ENCODE measurements at regions not wholly inside any gene's neighbourhood (a gene's known extent, or its start where the extent isn't known, plus 50 kb on each side); places are given as distances from the start of the nearest gene placed in this dataset.
"Not testable (repeated sequence)": the region's sequence is repeated elsewhere in the genome, so short reads cannot be mapped to it uniquely, and the experiment has no call there.

DNA sequence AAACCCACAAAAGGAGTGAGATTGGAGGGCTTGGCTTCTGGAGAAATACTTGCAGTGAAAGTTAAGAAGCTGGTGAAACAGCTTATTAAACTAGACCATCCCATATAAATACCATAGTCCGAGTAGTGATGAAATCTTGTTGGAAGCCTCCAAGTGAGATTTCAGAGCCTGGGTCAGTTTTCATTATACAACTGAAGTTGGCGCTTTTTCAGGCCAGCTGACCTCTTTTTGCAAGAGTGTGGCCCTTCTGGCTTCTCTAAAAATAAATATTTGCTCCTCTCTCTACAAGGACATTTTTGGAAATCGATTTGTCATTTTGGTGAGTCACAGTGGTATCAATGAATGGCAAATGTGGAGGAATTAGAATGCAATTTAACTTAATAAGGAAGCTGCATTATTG lies 51.2 kb upstream of the THRB start:
- no peak for DNase-seq (ENCODE audit: low read depth in 3 of 3)

GRCh38 chr3:24548278-24548677 lies 53.6 kb upstream of the THRB start:
- DNase-seq (ENCODE audit: low read depth in 3 of 3) = no peak

- no peak for DNase-seq (ENCODE audit: low read depth in 3 of 3)
Observed at GRCh38 chr3:24550588-24550987, 55.9 kb upstream of the THRB start.

GRCh38 chr3:24551626-24552025 lies 57.0 kb upstream of the THRB start:
- no peak for DNase-seq (ENCODE audit: low read depth in 3 of 3)

- DNase-seq (ENCODE audit: low read depth in 3 of 3) = no peak
Observed at GRCh38 chr3:24562895-24563294, 68.2 kb upstream of the THRB start.

GRCh38 chr3:24565053-24565452 lies 70.4 kb upstream of the THRB start:
- DNase-seq (ENCODE audit: low read depth in 3 of 3) = no peak

- DNase-seq (ENCODE audit: low read depth in 3 of 3) = no peak
Observed at GRCh38 chr3:24565656-24566055, 71.0 kb upstream of the THRB start.

DNA sequence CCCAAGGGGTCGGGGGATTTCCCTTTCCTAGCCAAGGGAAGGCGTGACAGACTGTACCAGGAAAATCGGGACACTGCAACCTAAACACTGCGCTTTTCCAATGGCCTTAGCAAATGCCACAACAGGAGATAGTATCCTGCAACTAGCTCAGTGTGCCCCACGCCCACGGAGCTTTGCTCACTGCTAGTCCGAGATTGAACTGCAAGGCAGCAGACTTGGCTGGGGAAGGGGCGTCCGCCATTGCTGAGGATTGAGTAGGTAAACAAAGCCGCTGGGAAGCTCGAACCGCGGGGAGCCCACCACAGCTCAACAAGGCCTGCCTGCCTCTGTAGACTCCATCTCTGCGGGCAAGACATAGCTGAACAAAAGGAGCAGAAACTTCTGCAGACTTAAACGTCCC lies 72.3 kb upstream of the THRB start:
- no peak for DNase-seq (ENCODE audit: low read depth in 3 of 3)

GRCh38 chr3:24572409-24572808 lies 77.8 kb upstream of the THRB start:
- not testable (repeated sequence) for DNase-seq (ENCODE audit: low read depth in 3 of 3)

DNA sequence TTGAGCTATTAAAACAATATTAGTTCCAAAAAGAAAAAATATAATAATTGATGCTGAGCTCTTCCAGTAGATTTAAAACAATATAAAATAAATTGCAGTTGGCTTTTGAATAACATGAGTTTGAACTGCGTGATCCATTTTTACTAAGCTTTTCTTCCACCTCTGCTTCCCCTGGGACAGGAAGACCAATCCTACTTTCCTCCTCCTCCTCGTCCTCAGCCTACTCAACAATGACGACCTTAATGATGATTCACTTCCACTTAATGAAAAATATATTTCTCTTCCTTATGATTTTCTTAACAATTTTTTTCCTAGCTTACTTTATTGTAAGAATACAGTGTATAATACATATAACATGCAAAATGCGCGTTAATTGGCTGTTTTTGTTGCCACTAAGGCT lies 78.9 kb upstream of the THRB start:
- DNase-seq (ENCODE audit: low read depth in 3 of 3) = no peak

GRCh38 chr3:24578324-24578723 lies 83.7 kb upstream of the THRB start:
- no peak for DNase-seq (ENCODE audit: low read depth in 3 of 3)

DNA sequence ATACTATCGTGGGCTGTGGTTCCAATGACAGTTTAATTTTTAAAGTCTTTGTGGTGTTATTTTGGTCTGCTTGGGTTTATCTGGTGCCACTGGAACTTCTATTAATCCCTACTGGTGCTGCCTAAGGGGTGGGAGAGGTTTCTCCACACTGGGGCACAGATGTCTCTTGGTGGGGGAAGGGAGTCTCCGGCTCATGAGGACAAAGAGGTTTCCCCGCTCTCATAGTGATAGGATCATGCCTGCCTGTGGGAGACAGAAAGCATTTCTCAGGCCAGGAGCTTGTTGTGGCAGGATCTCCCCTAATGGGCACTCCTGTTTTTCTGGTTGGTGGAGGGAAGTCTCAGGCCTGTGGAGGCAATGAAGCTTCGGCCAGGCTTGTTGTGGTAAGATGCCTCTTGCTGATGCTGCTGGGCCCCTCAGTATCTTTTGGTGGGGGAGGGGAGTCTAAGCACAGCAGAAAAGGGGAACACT lies 84.3 kb upstream of the THRB start:
- DNase-seq (ENCODE audit: low read depth in 3 of 3) = no peak

GRCh38 chr3:24582431-24583403 lies 88.1 kb upstream of the THRB start:
- no peak for DNase-seq (ENCODE audit: low read depth in 3 of 3)

GRCh38 chr3:24586920-24587319 lies 92.3 kb upstream of the THRB start:
- no peak for DNase-seq (ENCODE audit: low read depth in 3 of 3)

GRCh38 chr3:24588629-24589512 lies 94.2 kb upstream of the THRB start:
- DNase-seq (ENCODE audit: low read depth in 3 of 3) = no peak

DNA sequence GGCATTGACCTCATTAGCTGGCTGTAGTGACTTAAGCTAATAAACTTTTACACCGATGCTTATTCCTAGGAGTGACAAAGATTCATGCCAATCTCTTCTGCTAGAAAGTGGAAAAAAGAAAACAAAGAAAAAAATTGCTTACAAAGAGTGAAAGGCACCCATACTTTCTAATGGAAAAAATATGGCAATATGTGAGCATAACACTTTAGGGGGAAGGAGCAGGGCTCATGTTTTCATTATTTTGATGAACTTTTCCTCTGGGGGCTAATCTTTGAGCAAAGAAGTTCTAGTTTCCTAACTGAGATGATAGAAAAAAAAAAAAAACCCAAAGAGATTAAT lies 94.8 kb upstream of the THRB start:
- DNase-seq (ENCODE audit: low read depth in 3 of 3) = no peak

- no peak for DNase-seq (ENCODE audit: low read depth in 3 of 3)
Observed at GRCh38 chr3:24589931-24590880, 95.6 kb upstream of the THRB start.

- DNase-seq (ENCODE audit: low read depth in 3 of 3) = no peak
Observed at GRCh38 chr3:24591191-24591590, 96.5 kb upstream of the THRB start.

DNA sequence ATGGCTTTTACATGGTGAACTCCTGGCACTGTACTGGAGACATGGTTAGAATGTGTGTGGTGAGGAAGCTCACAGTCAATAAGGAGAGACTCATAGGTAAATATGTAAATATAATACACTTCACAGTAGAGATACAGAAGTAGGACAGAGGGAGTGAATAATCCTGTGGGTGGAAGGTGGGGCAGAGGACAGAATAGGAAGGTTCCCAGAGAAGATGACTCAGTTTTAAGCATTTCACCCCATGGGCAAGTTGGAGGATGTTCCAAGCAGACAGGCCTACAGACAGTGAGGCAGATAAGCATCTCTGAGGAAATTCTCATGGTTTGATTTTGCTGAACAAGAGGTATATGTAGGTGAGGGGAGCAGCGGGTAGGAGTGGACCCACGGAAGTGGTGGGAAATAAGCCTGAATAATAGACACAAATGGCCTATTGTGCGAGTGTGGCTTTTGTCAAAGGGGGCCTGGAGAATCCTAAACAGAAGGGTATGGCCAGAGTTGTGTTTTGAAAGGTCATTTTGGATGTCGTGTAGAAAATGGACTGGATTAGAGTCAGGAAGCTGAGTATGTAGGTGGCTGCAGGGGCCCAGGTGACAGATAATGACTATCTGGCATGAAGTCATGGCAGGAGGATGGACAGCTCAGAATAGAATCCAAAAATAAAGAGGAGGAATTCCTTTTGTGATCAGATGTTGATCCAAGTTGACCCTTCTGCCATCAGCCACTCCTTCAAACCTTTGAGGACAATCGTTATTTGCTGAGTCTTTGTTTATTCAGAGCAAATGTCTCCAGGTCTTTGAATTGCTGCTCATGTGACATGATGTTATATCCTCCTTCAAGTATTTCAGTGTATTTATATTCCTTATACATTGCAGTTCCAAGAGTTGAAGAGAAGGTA lies 97.3 kb upstream of the THRB start:
- DNase-seq (ENCODE audit: low read depth in 3 of 3) = no peak

GRCh38 chr3:24594161-24594560 lies 99.5 kb upstream of the THRB start:
- no peak for DNase-seq (ENCODE audit: low read depth in 3 of 3)

GRCh38 chr3:24595796-24596195 lies 101.1 kb upstream of the THRB start:
- no peak for DNase-seq (ENCODE audit: low read depth in 3 of 3)

All from stimulated activated CD4-positive, alpha-beta T cell treated with anti-CD3 and anti-CD28 coated beads, TNF-alpha, amount 100 ng/mL, for 48 hours (primary cell).